HG03432 (cell line): ENCODE measurements at regions not wholly inside any gene's neighbourhood (a gene's known extent, or its start where the extent isn't known, plus 50 kb on each side); places are given as distances from the start of the nearest gene placed in this dataset.

ENCODE experiments used
- ATAC-seq: cut with Tn5 transposase; IDR thresholded peaks from one replicate; pipeline ENCODE4 v1.9.1; 2021; ENCODE audit warnings: mild to moderate bottlenecking, moderate library complexity; ENCODE audit not compliant: unreplicated experiment

DNA sequence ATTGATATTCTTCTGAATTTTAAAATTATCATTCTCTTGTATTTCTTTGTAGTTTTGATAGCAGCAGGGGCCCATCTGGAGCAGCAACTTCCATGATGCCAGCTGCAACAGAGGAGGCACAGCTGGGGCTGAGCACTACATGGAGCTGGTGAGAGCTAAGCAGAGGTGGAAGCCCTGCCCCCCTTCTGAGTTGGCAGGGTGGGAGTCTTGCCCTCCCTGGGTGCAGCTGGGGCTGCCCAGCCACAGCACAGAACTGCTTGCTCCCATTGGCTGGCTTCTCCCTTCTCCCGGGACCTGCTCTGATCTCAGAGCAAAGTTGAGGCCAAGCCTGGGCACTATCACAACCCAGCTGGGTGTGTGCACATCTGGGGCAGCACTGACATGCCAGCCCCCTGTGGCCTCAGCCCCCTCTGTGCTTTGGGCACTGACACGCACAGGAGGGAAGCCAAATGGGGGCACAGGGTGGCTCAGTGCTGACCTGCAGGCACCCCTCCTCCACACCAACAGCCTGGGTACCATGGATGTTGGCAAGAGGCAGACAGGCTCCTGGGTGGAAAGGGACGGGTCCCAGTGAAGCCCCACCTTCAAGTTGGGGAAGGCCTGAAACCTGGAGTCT lies 69.1 kb upstream of the EYA4 start:
- ATAC-seq, result no peak

DNA sequence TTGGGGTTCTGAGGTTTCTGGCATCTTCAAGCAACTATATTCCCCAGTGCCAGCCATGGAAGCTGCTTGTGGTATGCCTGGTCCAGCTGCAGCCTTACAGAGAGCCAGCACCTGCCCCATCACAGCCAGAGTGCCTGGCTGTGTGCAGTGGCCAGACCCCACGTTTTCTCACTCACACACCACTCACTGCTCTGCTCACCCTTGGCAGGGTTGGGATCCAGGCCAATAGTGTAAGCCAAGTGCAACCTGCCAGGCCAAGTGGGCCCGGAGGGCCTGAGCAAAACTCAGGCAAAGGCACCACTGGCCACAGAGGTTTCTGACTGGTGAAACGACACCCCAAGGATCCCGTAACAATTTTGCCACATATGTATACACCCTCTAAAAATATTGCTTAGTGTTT lies 67.9 kb upstream of the EYA4 start:
- no peak for ATAC-seq

DNA sequence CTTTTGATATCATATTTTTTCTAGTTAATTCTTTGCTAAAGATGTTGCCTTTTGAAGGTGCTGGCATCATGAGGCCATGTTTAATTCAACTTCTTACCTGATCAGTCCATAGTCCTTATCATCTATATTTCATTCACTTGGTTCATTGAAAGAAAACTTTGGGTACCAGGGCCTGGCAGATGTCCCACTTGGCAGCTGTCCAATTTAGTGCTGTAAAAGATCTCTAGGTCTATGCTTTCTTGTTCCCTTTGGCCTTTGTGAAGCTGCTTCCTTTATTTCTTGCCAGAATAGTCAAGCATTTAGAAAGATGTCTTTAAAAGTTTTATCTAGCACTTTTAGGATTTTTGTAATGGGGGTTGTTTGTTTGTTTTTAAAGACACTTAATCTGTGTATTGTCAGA lies 61.7 kb upstream of the EYA4 start:
- no peak for ATAC-seq

DNA sequence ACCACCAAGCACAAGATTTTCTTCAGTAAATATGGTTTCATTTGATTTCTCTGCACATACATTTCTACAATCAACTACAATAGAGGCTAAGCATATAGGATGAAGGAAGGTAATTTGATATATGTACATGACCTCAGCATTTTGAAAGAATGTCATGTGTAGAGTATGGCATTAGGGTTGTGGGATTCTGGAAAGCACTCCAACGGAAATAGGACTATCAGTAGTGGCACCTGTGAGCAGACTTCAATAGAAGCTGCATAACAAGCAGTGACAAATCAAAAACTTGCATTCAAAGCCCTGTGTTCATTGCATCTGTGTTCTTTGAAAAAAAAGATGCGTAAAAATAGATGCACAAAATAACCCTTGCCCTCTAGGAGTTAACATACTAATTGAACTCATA lies 57.5 kb upstream of the EYA4 start:
- ATAC-seq, result no peak

DNA sequence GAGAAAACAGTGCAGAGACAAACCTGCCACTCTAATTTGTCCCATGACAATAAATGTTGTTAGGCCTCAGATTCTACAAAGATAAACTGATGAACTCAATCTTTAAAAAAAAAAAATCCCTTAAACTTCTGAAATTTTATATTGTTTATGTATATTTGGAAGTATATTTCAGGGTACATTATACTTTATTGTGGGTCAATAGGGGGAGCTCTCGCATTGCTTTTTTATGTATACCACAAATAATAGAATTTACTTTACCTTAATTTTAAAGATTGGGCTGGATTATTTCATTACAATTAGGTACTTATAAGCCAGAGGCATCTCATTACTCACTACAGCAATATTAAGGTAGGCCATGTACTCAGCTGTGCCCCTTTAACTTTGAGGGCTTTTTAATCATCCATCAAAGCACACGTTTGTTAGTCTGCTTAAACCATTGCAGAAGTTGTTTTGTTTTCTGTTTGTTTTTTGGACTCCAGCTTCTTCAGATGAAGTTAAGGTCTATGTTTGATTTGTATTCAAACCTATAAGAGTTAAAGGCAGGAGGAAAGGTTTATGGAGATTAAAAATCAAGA lies 56.3 kb upstream of the EYA4 start:
- ATAC-seq, result no peak

DNA sequence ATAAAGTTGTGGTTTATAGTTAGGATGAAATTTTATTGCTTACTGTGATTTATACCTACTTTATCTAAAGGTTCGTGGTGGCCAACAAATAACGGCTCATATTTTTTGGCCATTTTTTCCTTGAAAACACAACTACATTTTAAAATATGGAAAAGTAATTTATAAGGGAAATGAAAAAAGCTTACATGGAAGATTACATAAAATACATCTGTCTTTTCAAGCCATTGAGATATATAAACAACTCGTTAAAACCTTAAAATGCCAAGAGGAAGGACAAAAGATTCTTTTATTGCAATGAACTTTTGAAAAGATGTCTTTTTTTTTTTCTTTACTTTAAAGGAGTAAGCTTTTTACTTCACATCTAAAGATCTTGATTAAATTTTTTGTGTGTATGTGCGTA lies 55.4 kb upstream of the EYA4 start:
- ATAC-seq, result no peak

- no peak for ATAC-seq
These were observed 54.0 kb upstream of the EYA4 start for GRCh38 chr6:133187114-133187513.

- ATAC-seq, result no peak
These were observed 53.3 kb upstream of the EYA4 start for GRCh38 chr6:133187657-133188453.

DNA sequence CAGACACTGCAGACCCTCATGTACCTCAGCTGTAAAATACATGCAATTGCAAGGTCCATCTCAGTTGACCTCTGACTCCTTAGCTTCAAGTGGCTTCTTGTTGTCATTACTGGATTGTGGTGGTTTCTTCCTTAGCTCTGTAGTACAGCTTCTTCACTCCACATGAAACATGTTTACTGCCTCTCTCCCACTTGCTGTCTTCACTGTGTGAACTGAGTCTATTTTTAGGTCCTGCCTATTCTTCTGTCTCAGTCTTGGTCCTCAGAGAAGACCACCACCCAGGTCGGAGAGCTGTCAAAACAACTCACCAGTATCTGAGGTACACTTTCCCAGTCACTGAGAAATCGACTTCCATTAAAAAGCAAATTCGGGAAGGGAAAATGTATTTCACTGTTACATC lies 50.2 kb upstream of the EYA4 start:
- ATAC-seq, result no peak

DNA sequence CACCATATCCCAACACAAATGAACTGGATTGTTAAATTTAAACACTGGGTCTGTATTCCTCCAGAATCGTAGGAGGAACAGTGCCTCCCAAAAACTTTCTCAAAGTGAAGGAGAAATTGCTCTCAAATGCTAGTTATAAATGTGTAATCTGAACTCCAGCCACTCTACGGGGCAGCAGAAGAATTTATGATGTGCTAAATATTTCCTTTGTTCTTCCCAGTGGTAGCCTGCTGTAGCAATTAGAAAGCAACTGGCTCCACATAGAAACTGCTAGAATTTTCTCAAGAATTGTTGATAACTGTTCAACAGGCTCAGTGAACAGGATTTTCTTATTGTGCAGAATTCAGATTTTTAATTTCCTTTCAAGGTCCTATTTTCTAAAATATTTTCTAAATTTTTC lies 49.8 kb upstream of the EYA4 start:
- ATAC-seq, result no peak
